Upper lobe of left lung (tissue), 4 donors: ENCODE measurements at regions not wholly inside any gene's neighbourhood (a gene's known extent, or its start where the extent isn't known, plus 50 kb on each side); places are given as distances from the start of the nearest gene placed in this dataset.

Source experiments
- CTCF ChIP-seq, 6 experiments: fragments of 450-650 bp in 4 of 6; fragments of 200-600 bp in 2 of 6; sonication (generic) in 2 of 6; IDR thresholded peaks; one replicate each; pipeline ENCODE4 v1.5.1; 2016 to 2019; ENCODE audit warnings: antibody characterized with exemption in 6 of 6
- POLR2A ChIP-seq, 4 donors: fragments of 450-650 bp; IDR thresholded peaks; one replicate each; pipeline ENCODE4 v1.5.1; 2016 to 2017; ENCODE audit warnings: antibody characterized with exemption in 4 of 4, mild to moderate bottlenecking in 2 of 4
- POLR2AphosphoS5 ChIP-seq, 2 donors: sonication (generic); formaldehyde crosslinking; IDR thresholded peaks; one replicate each; pipeline ENCODE4 v1.5.1; 2017; ENCODE audit warnings: antibody characterized with exemption in 2 of 2

- TF ChIP-seq CTCF (IDR thresholded peaks at IDR 0.05) (no peak), POLR2AphosphoS5 (IDR thresholded peaks at IDR 0.05) (no peak), POLR2A (IDR thresholded peaks at IDR 0.05) (no peak)
These were observed 176.1 kb upstream of the RGMA start for GRCh38 chr15:93265111-93265556.
